ENCODE measurements at regions not wholly inside any gene's neighbourhood (a gene's known extent, or its start where the extent isn't known, plus 50 kb on each side); places are given as distances from the start of the nearest gene placed in this dataset.
"Not testable (repeated sequence)": the region's sequence is repeated elsewhere in the genome, so short reads cannot be mapped to it uniquely, and the experiment has no call there.

- DNase-seq, result no peak
Measured at GRCh38 chr7:24436131-24436920, 136.9 kb upstream of the PALS2 start.

DNA sequence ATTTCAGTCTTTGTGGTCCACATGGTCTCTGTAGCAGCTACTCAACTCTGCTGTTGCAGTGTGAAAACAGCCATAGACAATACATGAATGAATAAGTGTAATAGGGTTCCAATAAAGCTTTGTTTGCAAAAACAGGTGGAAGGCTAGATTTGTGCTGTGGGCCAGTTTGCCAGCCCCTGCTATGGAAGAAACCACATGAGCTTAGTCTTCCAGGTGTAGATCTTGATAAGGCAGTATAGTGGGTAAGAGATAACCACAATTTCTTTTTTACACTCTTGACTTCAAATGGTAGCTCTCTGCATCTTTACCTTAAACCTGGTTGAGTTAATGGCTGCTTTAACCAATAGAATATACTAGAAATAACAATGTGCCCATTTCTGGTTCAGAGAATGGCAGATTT lies 135.0 kb upstream of the PALS2 start:
- DNase-seq, result no peak

DNA sequence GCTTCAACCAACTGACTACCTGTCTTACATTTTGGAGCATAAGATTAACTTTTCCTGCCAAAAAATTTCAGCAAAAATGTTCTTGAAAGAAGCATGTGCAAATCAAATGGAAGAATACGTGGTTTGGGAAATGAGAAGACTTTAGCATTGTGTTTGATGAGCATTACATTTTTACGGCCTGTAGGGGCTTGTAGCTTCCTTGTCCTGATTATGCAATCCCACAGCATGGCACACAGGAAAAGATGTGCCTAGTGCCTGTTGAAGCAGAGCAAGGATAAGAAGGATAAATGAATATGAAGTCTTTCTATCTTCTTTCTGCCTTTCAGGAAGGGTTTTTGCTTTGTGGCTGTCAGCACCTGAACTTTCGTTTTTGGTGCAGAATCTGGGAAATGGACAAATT lies 134.1 kb upstream of the PALS2 start:
- peak in 1 of 3 donors; percentile 5 for DNase-seq

DNA sequence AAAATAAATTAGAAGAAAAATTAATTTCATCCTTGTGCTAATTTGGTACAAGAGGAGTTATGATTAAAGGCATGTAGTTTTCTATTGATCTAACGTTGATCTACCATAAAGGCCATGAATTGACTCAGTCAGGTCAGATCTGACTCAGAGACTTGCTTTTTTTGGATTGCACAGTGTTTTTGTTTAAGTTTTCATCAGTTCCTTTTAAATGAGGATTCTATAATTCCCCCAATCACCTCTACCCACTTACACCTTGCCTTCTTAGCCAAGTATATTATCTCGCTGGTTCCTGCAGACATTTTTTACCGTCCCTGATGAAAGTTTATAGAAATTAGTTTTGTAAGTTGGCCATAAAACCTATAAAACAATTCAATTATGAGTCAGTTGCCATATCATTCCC lies 132.4 kb upstream of the PALS2 start:
- DNase-seq, result no peak

DNA sequence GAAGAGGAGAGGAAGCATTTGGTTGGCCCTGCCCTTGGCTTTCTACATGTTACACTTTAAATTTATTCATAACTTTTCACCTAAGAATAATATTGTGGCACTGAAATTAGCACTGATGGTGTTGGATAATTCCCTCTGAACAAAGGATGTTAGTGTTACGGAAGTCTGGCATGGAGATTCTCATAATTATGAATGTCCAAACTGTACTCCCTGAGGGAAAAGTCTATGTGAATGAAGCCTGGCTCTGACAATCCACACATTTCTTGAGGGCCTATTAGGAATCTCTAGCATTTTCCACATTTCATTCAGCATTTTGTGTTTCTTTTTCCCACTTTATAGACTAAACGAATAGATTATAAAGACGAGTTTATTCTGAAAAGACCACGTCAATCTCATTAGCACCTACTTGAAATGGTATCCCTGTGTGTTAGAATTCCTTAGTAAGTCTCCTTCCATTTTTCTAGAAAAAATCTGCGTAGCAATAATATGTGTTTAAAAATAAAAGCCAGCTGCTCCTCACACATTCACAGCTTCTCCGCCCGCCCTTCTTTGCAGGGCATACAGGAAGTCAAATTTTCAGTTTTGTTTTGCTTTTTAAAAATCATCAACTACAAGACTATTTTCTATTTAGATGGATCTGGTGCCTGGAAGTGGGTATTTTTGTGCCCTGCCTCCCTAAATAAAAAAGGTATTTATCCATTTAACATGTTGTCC lies 131.8 kb upstream of the PALS2 start:
- DNase-seq, result no peak

- no peak for DNase-seq
Measured at GRCh38 chr7:24442170-24442777, 131.0 kb upstream of the PALS2 start.

GRCh38 chr7:24444666-24445440 lies 128.4 kb upstream of the PALS2 start:
- DNase-seq, result no peak

DNA sequence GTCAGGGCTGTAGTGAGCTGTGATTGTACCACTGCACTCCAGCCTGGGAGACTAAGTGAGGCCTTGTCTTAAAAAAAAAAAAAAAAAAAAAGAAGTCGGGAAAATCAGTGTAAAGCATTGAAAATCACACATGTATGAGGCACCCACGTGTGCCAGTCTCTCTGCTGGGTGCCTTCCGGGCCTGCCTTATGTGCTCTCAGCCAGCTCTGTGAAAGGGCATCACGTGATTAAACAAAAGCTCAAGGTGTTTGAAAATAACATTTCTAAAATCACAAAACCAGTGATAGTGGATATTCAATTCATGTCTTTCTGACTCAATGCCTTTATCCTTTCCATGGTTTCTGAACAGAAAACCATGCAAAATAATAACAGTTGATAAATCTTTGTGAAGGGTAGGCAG lies 125.2 kb upstream of the PALS2 start:
- no peak for DNase-seq

- not testable (repeated sequence) for DNase-seq
Measured at GRCh38 chr7:24449416-24449815, 123.8 kb upstream of the PALS2 start.

- no peak for DNase-seq
Measured at GRCh38 chr7:24455813-24456525, 117.3 kb upstream of the PALS2 start.

- DNase-seq, result no peak
Measured at GRCh38 chr7:24456526-24457218, 116.6 kb upstream of the PALS2 start.

DNA sequence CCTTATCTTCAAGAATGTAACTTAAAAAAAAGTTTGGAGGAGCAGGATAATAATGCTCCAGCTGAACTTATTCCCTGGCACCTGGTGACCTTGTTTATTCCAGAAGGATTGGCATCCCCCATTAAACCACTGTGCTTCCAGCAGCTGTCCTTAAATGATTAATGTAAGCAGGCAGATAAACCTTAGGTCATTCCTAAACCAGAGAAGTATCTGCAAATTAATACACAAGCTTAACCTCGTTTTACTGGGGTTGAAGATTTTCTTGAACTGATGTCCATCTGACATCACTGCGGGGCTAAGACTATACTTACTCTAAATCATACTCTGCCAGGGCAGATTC lies 116.1 kb upstream of the PALS2 start:
- DNase-seq, result no peak

- DNase-seq, result no peak
Measured at GRCh38 chr7:24462117-24462516, 111.1 kb upstream of the PALS2 start.

DNA sequence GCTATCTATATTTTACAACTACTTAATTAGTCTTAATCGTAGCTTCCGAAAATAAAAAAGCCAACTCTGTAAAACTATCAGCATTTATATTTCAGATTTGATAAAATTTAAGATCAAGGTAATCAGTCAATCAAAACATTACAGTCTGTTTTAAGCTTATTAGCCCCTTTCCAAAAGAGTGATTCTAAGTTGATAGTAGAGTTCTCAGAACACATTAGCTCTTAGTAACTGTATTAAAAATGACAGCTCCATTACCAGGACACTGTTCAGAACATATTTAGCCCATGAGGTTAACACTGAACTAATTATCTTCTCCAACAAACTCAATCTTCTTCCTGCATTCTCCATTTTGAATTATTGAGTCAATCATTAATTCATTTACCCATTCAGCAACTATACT lies 110.3 kb upstream of the PALS2 start:
- DNase-seq, result no peak

GRCh38 chr7:24463474-24463873 lies 109.8 kb upstream of the PALS2 start:
- DNase-seq, result no peak

- no peak for DNase-seq
Measured at GRCh38 chr7:24464861-24465260, 108.4 kb upstream of the PALS2 start.

GRCh38 chr7:24466168-24466768 lies 107.0 kb upstream of the PALS2 start:
- no peak for DNase-seq

- no peak for DNase-seq
Measured at GRCh38 chr7:24469118-24469517, 104.1 kb upstream of the PALS2 start.

DNA sequence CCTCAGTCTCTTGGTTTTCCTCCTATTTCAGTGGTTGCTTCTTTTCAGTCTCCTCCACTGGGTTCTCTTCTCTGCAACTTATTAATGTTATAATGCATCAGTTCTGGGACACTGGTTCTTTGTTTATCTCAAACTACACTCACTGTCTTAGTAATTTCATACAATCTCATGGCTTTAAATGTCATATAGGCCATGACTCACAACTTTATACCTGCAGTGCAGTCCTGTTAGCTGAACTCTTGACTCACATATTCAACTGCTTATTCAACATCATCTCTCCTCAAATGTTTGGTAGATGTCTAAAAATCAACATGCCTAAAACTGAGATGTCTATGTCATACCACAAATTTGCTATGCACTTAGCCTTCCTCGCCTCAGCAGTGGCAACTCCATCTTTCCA lies 101.2 kb upstream of the PALS2 start:
- no peak for DNase-seq

DNA sequence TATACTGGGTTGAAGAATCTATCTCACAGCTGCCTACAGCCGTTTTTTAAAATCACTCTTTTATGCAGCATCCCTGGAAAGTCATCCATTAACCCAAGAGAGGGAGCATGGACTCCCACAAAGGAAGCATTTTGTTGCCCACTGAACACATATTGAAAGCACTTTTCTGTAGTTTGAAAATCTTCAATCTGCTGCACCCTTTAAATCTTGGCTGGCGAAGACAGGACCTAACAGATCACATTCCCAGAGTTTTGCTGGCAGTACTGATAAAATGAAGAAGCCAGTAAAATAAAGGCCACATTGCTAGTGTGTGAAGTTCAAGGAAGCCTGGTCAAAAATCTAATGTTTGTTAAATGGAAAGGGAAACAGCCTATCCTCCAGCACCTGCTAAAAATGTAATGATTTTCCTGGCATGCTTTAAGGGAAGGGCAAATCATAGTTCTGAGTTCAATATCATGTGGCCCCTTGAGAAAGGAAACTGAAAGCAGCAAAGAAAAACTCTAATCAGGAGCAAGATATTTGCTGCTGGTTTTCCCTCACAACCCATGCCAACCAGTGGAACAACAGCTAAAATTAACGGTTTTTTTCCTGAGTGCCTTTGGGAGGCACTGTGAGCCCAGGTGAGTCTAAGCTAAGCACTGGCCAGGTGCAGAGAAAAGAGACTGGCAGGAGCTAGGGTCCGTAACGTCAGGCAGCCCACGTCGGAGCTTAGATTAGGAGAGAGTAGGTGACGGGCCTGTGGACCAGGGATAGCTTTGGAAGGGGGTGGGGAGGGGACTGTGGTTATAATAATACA lies 97.9 kb upstream of the PALS2 start:
- peak; percentile 2 to 42 (median 18) for DNase-seq

GRCh38 chr7:24476227-24476626 lies 97.0 kb upstream of the PALS2 start:
- no peak for DNase-seq

Data from suppressor macrophage treated with lipopolysaccharide for 1 hour (primary cell).